ENCODE measurements at regions not wholly inside any gene's neighbourhood (a gene's known extent, or its start where the extent isn't known, plus 50 kb on each side); places are given as distances from the start of the nearest gene placed in this dataset.

DNA sequence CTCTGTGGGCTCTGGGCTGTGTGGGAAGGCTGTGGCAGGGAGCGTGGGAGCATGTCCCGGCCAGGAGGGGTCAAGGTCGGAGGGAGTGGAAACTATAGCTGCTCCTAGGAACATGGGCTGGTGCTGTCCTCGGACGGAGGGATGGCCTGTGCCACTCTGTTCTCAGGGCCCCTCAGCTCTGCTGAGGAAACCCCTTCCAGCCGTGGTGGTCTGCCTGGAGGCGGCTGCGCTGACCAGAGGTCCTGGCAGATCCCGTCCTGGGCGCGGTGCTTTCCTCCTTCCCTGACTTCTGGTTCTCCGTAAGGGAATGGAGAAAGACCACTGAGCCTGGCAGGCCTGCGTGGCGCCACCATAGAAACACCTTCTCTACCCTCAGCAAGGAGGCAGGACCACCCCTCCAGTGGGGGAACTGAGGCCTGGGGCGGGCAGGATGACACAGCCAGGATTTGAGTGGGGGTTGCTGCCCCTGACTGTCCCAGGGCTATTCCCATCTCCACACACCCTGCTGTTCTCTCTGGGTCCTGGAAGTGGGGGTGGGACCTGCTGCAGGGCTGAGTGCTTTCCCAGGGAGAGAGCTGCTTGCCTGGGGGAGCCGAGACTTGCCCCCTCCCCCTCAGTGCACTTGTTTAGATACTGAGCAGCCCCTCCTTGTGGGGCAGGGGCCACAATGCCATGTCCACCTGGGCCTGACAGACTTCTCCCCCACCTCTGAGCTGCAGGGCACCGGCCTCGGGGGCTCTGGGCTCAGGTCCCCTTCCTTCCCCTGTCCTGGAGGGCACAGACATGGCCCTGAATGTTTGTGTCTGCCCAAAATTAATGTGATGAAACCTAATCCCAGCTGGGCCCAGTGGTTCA is 301.0 kb upstream of the HS6ST1 start:
- Histone ChIP-seq H3K36me3 (ENCODE audit: control insufficient read depth, insufficient read depth, low read length) (no peaks in the 10 kb centered on the region), H3K4me1 (ENCODE audit: control insufficient read depth, insufficient read depth, low read length, poor library complexity, severe bottlenecking) (no peaks in the 10 kb centered on the region), H3K27me3 (replicated peaks; ENCODE audit: control insufficient read depth, insufficient read depth, low read length, poor library complexity, severe bottlenecking) (no peaks in the 10 kb centered on the region), H3K27ac (ENCODE audit: insufficient read depth, low read length, poor library complexity, severe bottlenecking) (no peak overlapping the region), H3K4me3 (ENCODE audit: insufficient read depth, low read depth, low read length, poor library complexity, severe bottlenecking) (no peak overlapping the region), H3K9me3 (ENCODE audit: control insufficient read depth, low read length) (no peaks in the 10 kb centered on the region)
- no peak for DNase-seq

DNA sequence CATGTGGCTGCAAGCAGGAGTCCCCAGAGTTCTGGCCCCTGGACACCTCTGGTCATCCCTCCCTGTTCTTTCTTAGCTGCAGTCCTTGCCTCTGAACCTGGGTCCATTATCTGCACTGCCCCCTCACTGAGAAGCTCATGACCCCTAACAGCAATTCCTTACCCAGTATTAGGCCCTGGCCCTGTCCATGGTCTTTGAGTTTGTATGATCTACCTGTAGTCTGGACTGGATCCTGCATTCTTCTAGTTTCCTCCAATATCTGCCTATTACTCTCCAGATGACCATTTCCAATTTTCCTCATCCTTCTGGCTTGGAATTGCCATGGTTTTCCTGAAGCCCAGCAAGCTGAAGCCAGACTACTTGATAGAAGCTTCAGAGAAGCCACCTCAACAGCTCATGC is 302.4 kb upstream of the HS6ST1 start:
- H3K27ac ChIP-seq (ENCODE audit: insufficient read depth, low read length, poor library complexity, severe bottlenecking) = no peak overlapping the region
- H3K36me3 ChIP-seq (ENCODE audit: control insufficient read depth, insufficient read depth, low read length) = no peaks in the 10 kb centered on the region
- no peaks in the 10 kb centered on the region for H3K4me1 ChIP-seq (ENCODE audit: control insufficient read depth, insufficient read depth, low read length, poor library complexity, severe bottlenecking)
- H3K27me3 ChIP-seq (replicated peaks; ENCODE audit: control insufficient read depth, insufficient read depth, low read length, poor library complexity, severe bottlenecking) = no peaks in the 10 kb centered on the region
- H3K4me3 ChIP-seq (ENCODE audit: insufficient read depth, low read depth, low read length, poor library complexity, severe bottlenecking) = no peak overlapping the region
- DNase-seq = no peak
- H3K9me3 ChIP-seq (ENCODE audit: control insufficient read depth, low read length) = no peaks in the 10 kb centered on the region

DNA sequence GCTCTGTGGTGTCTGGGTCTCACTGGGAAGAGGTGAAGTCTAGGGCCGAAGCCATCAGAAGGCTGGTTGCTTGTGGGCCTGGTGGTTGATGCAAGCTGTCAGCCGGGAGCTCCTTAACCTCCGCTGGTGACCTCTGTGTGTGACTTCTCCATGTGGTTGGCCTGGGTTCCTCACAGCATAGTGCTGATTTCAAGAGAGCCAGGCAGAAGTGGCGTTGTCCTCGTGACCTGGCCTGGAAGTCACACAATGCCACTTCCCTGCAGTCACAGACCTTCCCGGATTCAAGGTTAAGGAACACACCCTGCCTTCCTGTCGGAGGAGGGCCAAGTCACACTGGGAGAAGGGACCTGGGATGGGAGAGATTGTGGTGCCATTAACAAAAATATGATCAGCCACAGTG is 303.7 kb upstream of the HS6ST1 start:
- no peak for DNase-seq
- H3K4me3 ChIP-seq (ENCODE audit: insufficient read depth, low read depth, low read length, poor library complexity, severe bottlenecking) = no peak overlapping the region
- H3K27ac ChIP-seq (ENCODE audit: insufficient read depth, low read length, poor library complexity, severe bottlenecking) = no peak overlapping the region

DNA sequence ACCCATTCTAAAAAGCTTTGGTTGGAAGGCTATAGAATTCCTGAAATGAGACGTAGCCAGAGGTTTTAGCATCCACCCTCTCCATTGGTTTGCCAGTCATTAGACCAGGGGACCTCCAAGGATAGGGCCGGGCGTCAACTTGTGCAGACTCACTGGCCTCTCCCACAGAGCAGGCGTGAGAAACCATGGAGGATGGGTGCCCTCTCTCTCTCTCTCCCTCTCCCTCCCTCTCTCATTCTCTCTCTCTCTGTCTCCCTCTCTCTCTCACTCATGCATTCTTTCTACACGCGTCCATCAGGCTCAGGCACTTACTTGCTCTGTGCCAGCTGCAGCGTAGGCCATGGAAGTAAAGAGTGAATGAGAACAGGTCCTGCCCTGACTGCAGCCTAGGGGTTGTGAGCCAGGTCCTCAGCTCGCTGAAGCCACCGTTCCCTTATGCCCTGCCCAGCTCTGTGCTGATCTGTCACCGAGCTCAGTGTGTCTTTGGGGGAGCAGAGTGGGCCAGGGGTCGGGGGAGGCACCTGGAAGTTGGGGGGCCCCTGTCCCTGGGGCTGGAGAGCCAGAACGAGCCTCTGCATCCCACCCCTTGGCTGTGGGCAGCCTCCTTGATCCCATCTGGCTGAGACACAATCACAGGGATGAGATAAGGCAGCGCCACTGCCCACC is 304.4 kb upstream of the HS6ST1 start:
- Histone ChIP-seq H3K9me3 (ENCODE audit: control insufficient read depth, low read length) (no peaks in the 10 kb centered on the region), H3K36me3 (ENCODE audit: control insufficient read depth, insufficient read depth, low read length) (no peaks in the 10 kb centered on the region), H3K27ac (ENCODE audit: insufficient read depth, low read length, poor library complexity, severe bottlenecking) (no peak overlapping the region), H3K4me1 (ENCODE audit: control insufficient read depth, insufficient read depth, low read length, poor library complexity, severe bottlenecking) (no peaks in the 10 kb centered on the region), H3K4me3 (ENCODE audit: insufficient read depth, low read depth, low read length, poor library complexity, severe bottlenecking) (no peak overlapping the region), H3K27me3 (replicated peaks; ENCODE audit: control insufficient read depth, insufficient read depth, low read length, poor library complexity, severe bottlenecking) (no peaks in the 10 kb centered on the region)
- no peak for DNase-seq

More for the DNA sequence above, 303.7 kb upstream of the HS6ST1 start:
- Histone ChIP-seq H3K9me3 (ENCODE audit: control insufficient read depth, low read length) (no peaks in the 10 kb centered on the region), H3K36me3 (ENCODE audit: control insufficient read depth, insufficient read depth, low read length) (no peaks in the 10 kb centered on the region), H3K27me3 (replicated peaks; ENCODE audit: control insufficient read depth, insufficient read depth, low read length, poor library complexity, severe bottlenecking) (no peaks in the 10 kb centered on the region), H3K4me1 (ENCODE audit: control insufficient read depth, insufficient read depth, low read length, poor library complexity, severe bottlenecking) (no peaks in the 10 kb centered on the region)

DNA sequence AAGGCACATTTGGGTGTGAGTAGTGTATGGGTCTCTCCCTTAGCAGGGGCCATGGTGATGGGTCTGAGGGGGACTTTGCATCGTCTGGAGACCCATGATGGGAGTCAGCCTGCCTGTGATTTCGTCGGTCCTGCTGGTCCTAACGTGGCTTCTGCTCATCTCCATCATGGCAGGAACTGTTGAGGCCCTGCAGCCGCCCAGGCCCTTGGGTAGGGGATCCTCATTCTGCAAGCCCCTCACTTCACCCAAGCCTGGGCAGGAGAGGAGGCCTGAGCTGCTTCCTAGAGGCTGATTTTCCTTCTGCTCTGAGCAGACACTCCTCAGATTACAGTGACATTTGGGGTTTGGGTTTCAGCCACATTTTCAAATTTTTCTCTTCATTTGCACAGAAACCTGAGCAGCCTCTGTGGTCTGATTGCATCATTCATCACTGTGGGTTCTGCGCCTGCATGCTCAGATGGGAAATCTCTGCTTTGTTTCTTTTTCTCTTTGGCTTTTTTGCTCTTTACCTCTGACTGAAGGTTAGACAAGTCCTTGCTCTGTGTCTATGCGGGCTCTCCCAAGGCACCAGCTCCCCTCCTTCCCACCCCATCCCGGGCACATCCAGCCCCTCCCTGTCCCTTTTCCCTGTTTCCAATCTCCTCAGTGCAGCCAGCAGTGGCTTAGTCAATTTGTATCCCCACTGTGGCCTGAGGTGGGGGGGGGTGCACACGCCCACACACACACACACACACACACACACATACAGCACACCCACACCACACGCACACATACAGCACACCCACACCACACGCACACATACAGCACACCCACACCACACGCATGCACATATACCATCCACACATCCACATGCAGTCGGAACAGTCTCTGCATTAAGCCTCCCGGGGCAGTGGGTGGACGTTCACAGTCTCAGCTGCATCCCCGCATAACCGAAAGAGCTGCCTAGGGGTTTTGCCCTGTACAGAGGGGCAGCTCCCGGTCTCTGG is 305.4 kb upstream of the HS6ST1 start:
- Histone ChIP-seq H3K36me3 (ENCODE audit: control insufficient read depth, insufficient read depth, low read length) (no peaks in the 10 kb centered on the region), H3K27me3 (replicated peaks; ENCODE audit: control insufficient read depth, insufficient read depth, low read length, poor library complexity, severe bottlenecking) (no peaks in the 10 kb centered on the region), H3K4me3 (ENCODE audit: insufficient read depth, low read depth, low read length, poor library complexity, severe bottlenecking) (no peak overlapping the region), H3K4me1 (ENCODE audit: control insufficient read depth, insufficient read depth, low read length, poor library complexity, severe bottlenecking) (no peaks in the 10 kb centered on the region), H3K9me3 (ENCODE audit: control insufficient read depth, low read length) (no peaks in the 10 kb centered on the region), H3K27ac (ENCODE audit: insufficient read depth, low read length, poor library complexity, severe bottlenecking) (no peak overlapping the region)
- DNase-seq = no peak

DNA sequence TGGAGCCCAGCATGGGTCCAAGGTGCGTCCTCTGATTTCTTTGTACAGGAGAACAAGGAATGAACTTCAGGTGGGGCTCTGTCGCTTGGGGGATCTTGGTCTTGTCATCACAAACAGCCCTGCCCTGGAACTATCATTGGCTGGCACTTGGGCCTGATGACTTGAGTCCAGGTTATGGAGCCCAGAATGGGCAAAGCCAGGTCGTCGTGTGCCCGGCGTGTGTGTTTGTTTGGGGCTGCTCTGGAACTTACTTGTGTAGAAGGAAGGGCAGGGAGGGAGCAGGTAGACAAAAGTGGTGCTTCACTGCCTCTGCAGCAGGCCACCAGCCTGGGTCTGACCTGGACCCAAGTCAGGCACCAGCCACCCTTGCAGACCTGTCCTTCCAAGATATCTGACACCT is 306.3 kb upstream of the HS6ST1 start:
- Histone ChIP-seq H3K36me3 (ENCODE audit: control insufficient read depth, insufficient read depth, low read length) (no peaks in the 10 kb centered on the region), H3K4me3 (ENCODE audit: insufficient read depth, low read depth, low read length, poor library complexity, severe bottlenecking) (no peak overlapping the region), H3K9me3 (ENCODE audit: control insufficient read depth, low read length) (no peaks in the 10 kb centered on the region), H3K27me3 (replicated peaks; ENCODE audit: control insufficient read depth, insufficient read depth, low read length, poor library complexity, severe bottlenecking) (no peaks in the 10 kb centered on the region), H3K4me1 (ENCODE audit: control insufficient read depth, insufficient read depth, low read length, poor library complexity, severe bottlenecking) (no peaks in the 10 kb centered on the region), H3K27ac (ENCODE audit: insufficient read depth, low read length, poor library complexity, severe bottlenecking) (no peak overlapping the region)
- no peak for DNase-seq

DNA sequence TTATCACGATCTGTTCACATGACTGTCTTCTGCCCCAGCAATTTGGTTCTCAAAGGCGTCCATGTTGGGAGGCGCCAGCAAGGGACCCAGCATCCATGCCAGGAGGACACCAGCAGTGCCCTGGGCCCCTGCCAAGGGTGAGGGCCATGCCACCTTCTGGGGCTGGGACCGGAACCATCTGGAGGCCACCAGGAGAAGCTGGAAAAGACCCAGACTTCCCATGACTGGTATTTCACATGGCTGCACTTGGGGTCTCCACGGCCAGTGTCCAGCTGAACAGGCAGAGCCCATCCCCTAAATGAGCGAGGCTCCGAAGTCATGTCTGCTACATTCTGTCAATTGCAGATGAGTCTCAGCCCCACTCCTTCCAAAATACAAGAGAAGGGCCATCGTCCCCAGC is 306.8 kb upstream of the HS6ST1 start:
- Histone ChIP-seq H3K4me3 (ENCODE audit: insufficient read depth, low read depth, low read length, poor library complexity, severe bottlenecking) (no peak overlapping the region), H3K9me3 (ENCODE audit: control insufficient read depth, low read length) (no peaks in the 10 kb centered on the region), H3K27me3 (replicated peaks; ENCODE audit: control insufficient read depth, insufficient read depth, low read length, poor library complexity, severe bottlenecking) (no peaks in the 10 kb centered on the region), H3K27ac (ENCODE audit: insufficient read depth, low read length, poor library complexity, severe bottlenecking) (no peak overlapping the region), H3K4me1 (ENCODE audit: control insufficient read depth, insufficient read depth, low read length, poor library complexity, severe bottlenecking) (no peaks in the 10 kb centered on the region), H3K36me3 (ENCODE audit: control insufficient read depth, insufficient read depth, low read length) (no peaks in the 10 kb centered on the region)
- DNase-seq = no peak

DNA sequence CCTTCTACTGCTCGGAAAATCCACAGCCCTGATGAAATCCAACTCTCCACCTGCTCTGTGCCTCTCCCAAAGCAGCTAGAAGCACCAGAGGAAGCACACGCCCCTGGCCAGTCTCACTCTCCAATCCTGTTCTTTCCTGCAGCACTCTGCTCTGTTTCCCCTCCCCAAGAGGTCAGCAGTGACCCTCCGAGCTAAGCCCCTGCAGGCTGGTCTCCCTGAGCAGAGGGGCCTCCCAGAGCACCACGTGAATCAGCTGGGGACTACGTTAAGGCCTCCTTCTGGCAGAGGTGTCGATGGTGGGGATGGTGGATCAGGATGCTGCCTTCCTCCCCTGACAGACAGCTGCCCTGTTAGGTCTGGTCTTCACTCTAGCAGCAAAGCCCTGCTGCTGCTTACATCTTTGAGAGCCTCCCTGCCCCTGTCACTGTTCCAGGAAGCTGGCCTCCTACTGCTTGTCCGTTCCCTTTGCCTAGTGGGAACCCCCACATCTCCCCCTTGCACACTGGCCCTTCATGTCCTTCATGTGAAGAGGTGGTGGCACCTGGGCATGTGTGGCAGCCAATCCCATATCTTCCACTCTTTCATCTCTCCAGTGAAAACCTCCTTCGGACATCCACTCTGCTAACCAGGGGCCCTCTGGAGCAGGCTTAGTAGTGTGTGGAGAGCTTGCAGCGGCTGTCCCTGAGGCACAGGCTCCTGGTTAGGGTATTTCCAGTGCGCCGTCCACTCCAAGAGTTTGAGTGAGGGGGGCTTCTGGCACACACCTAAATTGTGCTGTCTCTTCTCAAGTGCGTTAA is 307.5 kb upstream of the HS6ST1 start:
- H3K4me3 ChIP-seq (ENCODE audit: insufficient read depth, low read depth, low read length, poor library complexity, severe bottlenecking) = no peak overlapping the region
- H3K36me3 ChIP-seq (ENCODE audit: control insufficient read depth, insufficient read depth, low read length) = no peaks in the 10 kb centered on the region
- no peaks in the 10 kb centered on the region for H3K9me3 ChIP-seq (ENCODE audit: control insufficient read depth, low read length)
- H3K4me1 ChIP-seq (ENCODE audit: control insufficient read depth, insufficient read depth, low read length, poor library complexity, severe bottlenecking) = no peaks in the 10 kb centered on the region
- no peak for DNase-seq
- H3K27ac ChIP-seq (ENCODE audit: insufficient read depth, low read length, poor library complexity, severe bottlenecking) = no peak overlapping the region
- no peaks in the 10 kb centered on the region for H3K27me3 ChIP-seq (replicated peaks; ENCODE audit: control insufficient read depth, insufficient read depth, low read length, poor library complexity, severe bottlenecking)

DNA sequence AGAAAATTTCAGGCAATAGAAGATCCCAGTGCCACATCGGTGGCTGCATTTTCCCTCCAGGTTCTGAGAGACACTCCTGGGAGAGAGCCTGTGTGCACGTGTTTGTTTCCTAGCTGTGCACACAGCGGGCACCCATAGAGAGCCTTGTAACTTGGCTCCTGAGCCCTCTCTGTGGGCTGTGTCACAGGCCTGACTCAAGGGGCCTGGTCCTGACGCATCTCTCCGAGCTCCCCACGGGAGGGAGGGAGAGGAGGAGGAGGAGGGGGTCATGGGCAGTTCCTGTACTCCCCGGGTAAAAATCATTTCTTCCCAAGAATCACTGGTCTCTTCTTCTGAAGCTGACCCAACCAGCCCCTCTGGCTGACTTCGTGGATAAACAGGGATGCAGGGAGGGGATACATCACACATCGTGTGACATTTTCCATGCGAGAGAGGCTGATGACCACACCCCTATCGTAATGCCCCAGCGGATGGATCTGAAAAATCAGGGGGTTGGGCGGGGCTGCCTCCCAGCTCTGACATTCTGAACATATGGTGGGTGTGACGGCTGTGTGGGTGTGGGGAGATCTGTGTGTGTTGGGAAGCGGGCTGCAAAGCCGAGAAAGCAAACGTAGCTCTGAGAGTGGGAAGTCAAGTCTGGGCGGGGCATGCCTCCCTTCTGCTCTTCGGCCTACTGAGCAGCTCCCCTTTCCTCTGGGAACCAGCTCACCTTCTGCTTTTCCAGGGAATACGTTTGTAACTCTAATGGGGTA is 308.3 kb upstream of the HS6ST1 start:
- H3K4me1 ChIP-seq (ENCODE audit: control insufficient read depth, insufficient read depth, low read length, poor library complexity, severe bottlenecking) = no peaks in the 10 kb centered on the region
- H3K4me3 ChIP-seq (ENCODE audit: insufficient read depth, low read depth, low read length, poor library complexity, severe bottlenecking) = no peak overlapping the region
- H3K36me3 ChIP-seq (ENCODE audit: control insufficient read depth, insufficient read depth, low read length) = no peaks in the 10 kb centered on the region
- H3K27ac ChIP-seq (ENCODE audit: insufficient read depth, low read length, poor library complexity, severe bottlenecking) = no peak overlapping the region
- no peaks in the 10 kb centered on the region for H3K9me3 ChIP-seq (ENCODE audit: control insufficient read depth, low read length)
- no peak for DNase-seq
- H3K27me3 ChIP-seq (replicated peaks; ENCODE audit: control insufficient read depth, insufficient read depth, low read length, poor library complexity, severe bottlenecking) = no peaks in the 10 kb centered on the region
